KMS-11 (cell line): ENCODE measurements at regions not wholly inside any gene's neighbourhood (a gene's known extent, or its start where the extent isn't known, plus 50 kb on each side); places are given as distances from the start of the nearest gene placed in this dataset.

Experiments used
- H2AFZ ChIP-seq: fragments of 200-600 bp; sonication (generic); 2 replicates; pipeline ENCODE4 v1.6.1; 2016; ENCODE audit warnings: antibody characterized with exemption, mixed run types, low read depth
- H3K27ac ChIP-seq: fragments of 200-600 bp; sonication (generic); 2 replicates; pipeline ENCODE4 v1.6.1; 2016; ENCODE audit warnings: mild to moderate bottlenecking, mixed run types
- H3K27me3 ChIP-seq: fragments of 200-600 bp; sonication (generic); 2 replicates; pipeline ENCODE4 v1.6.1; 2017; ENCODE audit warnings: mild to moderate bottlenecking, low read depth, mixed run types, moderate library complexity; ENCODE audit not compliant: insufficient read depth
- H3K36me3 ChIP-seq: fragments of 200-600 bp; sonication (generic); 2 replicates; pipeline ENCODE4 v1.6.1; 2017; ENCODE audit warnings: mild to moderate bottlenecking, mixed run types; ENCODE audit not compliant: insufficient read depth
- H3K4me1 ChIP-seq: fragments of 200-600 bp; sonication (generic); 2 replicates; pipeline ENCODE4 v1.6.1; 2016; ENCODE audit warnings: mild to moderate bottlenecking, low read depth, mixed run types; ENCODE audit not compliant: poor library complexity, severe bottlenecking
- H3K4me2 ChIP-seq: fragments of 200-600 bp; sonication (generic); 2 replicates; pipeline ENCODE4 v1.7.0; 2016; ENCODE audit warnings: mild to moderate bottlenecking, mixed run types
- H3K4me3 ChIP-seq: fragments of 200-600 bp; sonication (generic); IDR thresholded peaks from 2 replicates; pipeline ENCODE4 v1.6.1; 2017; ENCODE audit warnings: low read depth, low read length, mixed read lengths; ENCODE audit not compliant: insufficient read depth
- H3K79me2 ChIP-seq: fragments of 200-600 bp; sonication (generic); 2 replicates; pipeline ENCODE4 v1.6.1; 2016; ENCODE audit warnings: low read depth, mixed run types; ENCODE audit not compliant: insufficient read depth
- H3K9ac ChIP-seq: fragments of 200-600 bp; sonication (generic); 2 replicates; pipeline ENCODE4 v1.6.1; 2016; ENCODE audit warnings: mild to moderate bottlenecking, mixed run types
- H4K20me1 ChIP-seq: fragments of 200-600 bp; sonication (generic); 2 replicates; pipeline ENCODE4 v1.6.1; 2016; ENCODE audit warnings: mild to moderate bottlenecking, mixed run types; ENCODE audit not compliant: insufficient read depth
- TF ChIP-seq, protein P1 (sequence below): fragments of 200-600 bp; sonication (generic); conservative IDR thresholded peaks from 2 replicates; pipeline ENCODE4 v1.6.1; 2017; ENCODE audit warnings: low read depth, mild to moderate bottlenecking, antibody characterized with exemption, low read length, moderate library complexity, mixed read lengths

- H3K9ac ChIP-seq: no peak overlapping the region
- H2AFZ ChIP-seq: no peak overlapping the region
- H3K4me3 ChIP-seq: no peak overlapping the region
- TF ChIP-seq, protein P1, sequence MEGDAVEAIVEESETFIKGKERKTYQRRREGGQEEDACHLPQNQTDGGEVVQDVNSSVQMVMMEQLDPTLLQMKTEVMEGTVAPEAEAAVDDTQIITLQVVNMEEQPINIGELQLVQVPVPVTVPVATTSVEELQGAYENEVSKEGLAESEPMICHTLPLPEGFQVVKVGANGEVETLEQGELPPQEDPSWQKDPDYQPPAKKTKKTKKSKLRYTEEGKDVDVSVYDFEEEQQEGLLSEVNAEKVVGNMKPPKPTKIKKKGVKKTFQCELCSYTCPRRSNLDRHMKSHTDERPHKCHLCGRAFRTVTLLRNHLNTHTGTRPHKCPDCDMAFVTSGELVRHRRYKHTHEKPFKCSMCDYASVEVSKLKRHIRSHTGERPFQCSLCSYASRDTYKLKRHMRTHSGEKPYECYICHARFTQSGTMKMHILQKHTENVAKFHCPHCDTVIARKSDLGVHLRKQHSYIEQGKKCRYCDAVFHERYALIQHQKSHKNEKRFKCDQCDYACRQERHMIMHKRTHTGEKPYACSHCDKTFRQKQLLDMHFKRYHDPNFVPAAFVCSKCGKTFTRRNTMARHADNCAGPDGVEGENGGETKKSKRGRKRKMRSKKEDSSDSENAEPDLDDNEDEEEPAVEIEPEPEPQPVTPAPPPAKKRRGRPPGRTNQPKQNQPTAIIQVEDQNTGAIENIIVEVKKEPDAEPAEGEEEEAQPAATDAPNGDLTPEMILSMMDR: no peak
- no peaks in the 10 kb centered on the region for H3K79me2 ChIP-seq
- no peaks in the 10 kb centered on the region for H3K36me3 ChIP-seq
- H3K4me2 ChIP-seq: no peak overlapping the region
- H4K20me1 ChIP-seq: no peaks in the 10 kb centered on the region
- no peaks in the 10 kb centered on the region for H3K4me1 ChIP-seq
- H3K27me3 ChIP-seq: no peaks in the 10 kb centered on the region
- H3K27ac ChIP-seq: no peak overlapping the region
These were observed 233.1 kb downstream of the CSNK2A3 start for GRCh38 chr11:11119917-11120316.

DNA sequence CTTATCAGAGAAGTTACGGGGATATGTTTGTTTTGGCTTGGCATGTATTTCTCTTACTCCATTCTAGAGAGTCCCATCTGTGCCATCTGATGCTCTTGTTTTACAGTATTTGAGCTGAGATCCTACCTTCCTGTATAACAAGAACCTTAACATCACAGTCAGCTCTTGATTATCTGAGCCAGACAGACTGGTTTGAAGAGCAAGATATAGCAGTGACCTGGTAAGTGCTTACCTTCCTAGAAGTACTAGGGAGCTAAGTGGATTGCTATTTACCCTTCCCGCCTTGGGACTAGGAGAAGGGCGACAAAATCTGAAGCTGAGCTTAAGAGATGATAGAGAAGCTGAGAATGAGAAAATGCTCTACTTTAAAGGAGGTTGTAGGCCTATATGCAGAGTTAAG is 235.3 kb downstream of the CSNK2A3 start:
- no peaks in the 10 kb centered on the region for H4K20me1 ChIP-seq
- H3K4me3 ChIP-seq: no peak overlapping the region
- H3K79me2 ChIP-seq: no peaks in the 10 kb centered on the region
- H3K4me2 ChIP-seq: no peak overlapping the region
- H2AFZ ChIP-seq: no peak overlapping the region
- H3K36me3 ChIP-seq: no peaks in the 10 kb centered on the region
- H3K9ac ChIP-seq: no peak overlapping the region
- no peak overlapping the region for H3K27ac ChIP-seq
- H3K27me3 ChIP-seq: no peaks in the 10 kb centered on the region
- H3K4me1 ChIP-seq: no peaks in the 10 kb centered on the region
- TF ChIP-seq, protein P1: no peak

- Histone ChIP-seq H3K4me3 (no peak overlapping the region), H3K36me3 (no peaks in the 10 kb centered on the region), H2AFZ (no peak overlapping the region), H3K79me2 (no peaks in the 10 kb centered on the region), H3K27ac (no peak overlapping the region), H3K4me2 (no peak overlapping the region), H3K4me1 (no peaks in the 10 kb centered on the region), H3K27me3 (no peaks in the 10 kb centered on the region), H4K20me1 (no peaks in the 10 kb centered on the region), H3K9ac (no peak overlapping the region)
- TF ChIP-seq, protein P1: no peak
These were observed 237.6 kb downstream of the CSNK2A3 start for GRCh38 chr11:11115475-11115874.

- no peak overlapping the region for H3K4me2 ChIP-seq
- H4K20me1 ChIP-seq: no peaks in the 10 kb centered on the region
- no peaks in the 10 kb centered on the region for H3K27me3 ChIP-seq
- TF ChIP-seq, protein P1: no peak
- no peak overlapping the region for H3K9ac ChIP-seq
- no peaks in the 10 kb centered on the region for H3K36me3 ChIP-seq
- H3K27ac ChIP-seq: no peak overlapping the region
- no peak overlapping the region for H3K4me3 ChIP-seq
- H3K4me1 ChIP-seq: no peaks in the 10 kb centered on the region
- H3K79me2 ChIP-seq: no peaks in the 10 kb centered on the region
- H2AFZ ChIP-seq: no peak overlapping the region
These were observed 239.4 kb downstream of the CSNK2A3 start for GRCh38 chr11:11113626-11114025.
